ENCODE measurements at regions not wholly inside any gene's neighbourhood (a gene's known extent, or its start where the extent isn't known, plus 50 kb on each side); places are given as distances from the start of the nearest gene placed in this dataset.

GRCh38 chr13:111914241-111915103 lies 152.5 kb upstream of the SOX1 start:
- Histone ChIP-seq H3K4me3 (ENCODE audit: low read depth, low read length) (no peak overlapping the region), H3K27me3 (ENCODE audit: control insufficient read depth, insufficient read depth, low read length) (no peaks in the 10 kb centered on the region), H3K36me3 (ENCODE audit: control insufficient read depth, insufficient read depth, low read length) (no peaks in the 10 kb centered on the region)
- TF ChIP-seq CTCF (IDR thresholded peaks at IDR 0.05; ENCODE audit: insufficient read depth, low read length, severe bottlenecking): no peak
- FAIRE-seq (no peak), DNase-seq (ENCODE audit: low read depth) (no peak)

GRCh38 chr13:111915104-111915551 lies 151.8 kb upstream of the SOX1 start:
- Histone ChIP-seq H3K4me3 (ENCODE audit: low read depth, low read length) (no peak overlapping the region), H3K27me3 (ENCODE audit: control insufficient read depth, insufficient read depth, low read length) (no peaks in the 10 kb centered on the region), H3K36me3 (ENCODE audit: control insufficient read depth, insufficient read depth, low read length) (no peaks in the 10 kb centered on the region)
- no peak for TF ChIP-seq CTCF (IDR thresholded peaks at IDR 0.05; ENCODE audit: insufficient read depth, low read length, severe bottlenecking)
- FAIRE-seq: no peak
- DNase-seq (ENCODE audit: low read depth): no peak

- no peak for TF ChIP-seq CTCF (IDR thresholded peaks at IDR 0.05; ENCODE audit: insufficient read depth, low read length, severe bottlenecking)
- Histone ChIP-seq H3K36me3 (ENCODE audit: control insufficient read depth, insufficient read depth, low read length) (no peaks in the 10 kb centered on the region), H3K27me3 (ENCODE audit: control insufficient read depth, insufficient read depth, low read length) (no peaks in the 10 kb centered on the region), H3K4me3 (ENCODE audit: low read depth, low read length) (no peak overlapping the region)
- FAIRE-seq (no peak), DNase-seq (ENCODE audit: low read depth) (no peak)
Measured at GRCh38 chr13:111916201-111916600, 150.7 kb upstream of the SOX1 start.

GRCh38 chr13:111917086-111917485 lies 149.9 kb upstream of the SOX1 start:
- FAIRE-seq (no peak), DNase-seq (ENCODE audit: low read depth) (no peak)
- no peaks in the 10 kb centered on the region for H3K36me3 ChIP-seq (ENCODE audit: control insufficient read depth, insufficient read depth, low read length)
- H3K4me3 ChIP-seq (ENCODE audit: low read depth, low read length): no peak overlapping the region
- H3K27me3 ChIP-seq (ENCODE audit: control insufficient read depth, insufficient read depth, low read length): no peaks in the 10 kb centered on the region
- TF ChIP-seq CTCF (IDR thresholded peaks at IDR 0.05; ENCODE audit: insufficient read depth, low read length, severe bottlenecking): no peak

GRCh38 chr13:111917901-111918300 lies 149.0 kb upstream of the SOX1 start:
- Histone ChIP-seq H3K4me3 (ENCODE audit: low read depth, low read length) (no peak overlapping the region), H3K27me3 (ENCODE audit: control insufficient read depth, insufficient read depth, low read length) (no peaks in the 10 kb centered on the region), H3K36me3 (ENCODE audit: control insufficient read depth, insufficient read depth, low read length) (no peaks in the 10 kb centered on the region)
- FAIRE-seq (no peak), DNase-seq (ENCODE audit: low read depth) (no peak)
- TF ChIP-seq CTCF (IDR thresholded peaks at IDR 0.05; ENCODE audit: insufficient read depth, low read length, severe bottlenecking): no peak

GRCh38 chr13:111919286-111919685 lies 147.7 kb upstream of the SOX1 start:
- no peaks in the 10 kb centered on the region for H3K36me3 ChIP-seq (ENCODE audit: control insufficient read depth, insufficient read depth, low read length)
- no peak overlapping the region for H3K4me3 ChIP-seq (ENCODE audit: low read depth, low read length)
- no peak for FAIRE-seq
- no peaks in the 10 kb centered on the region for H3K27me3 ChIP-seq (ENCODE audit: control insufficient read depth, insufficient read depth, low read length)
- TF ChIP-seq CTCF (IDR thresholded peaks at IDR 0.05; ENCODE audit: insufficient read depth, low read length, severe bottlenecking): no peak
- no peak for DNase-seq (ENCODE audit: low read depth)
